CD4-positive, alpha-beta memory T cell (primary cell): ENCODE measurements at regions not wholly inside any gene's neighbourhood (a gene's known extent, or its start where the extent isn't known, plus 50 kb on each side); places are given as distances from the start of the nearest gene placed in this dataset.

Experiments
- CTCF ChIA-PET: fragments of 350-600 bp; sonication (Branson Sonifier 250); formaldehyde crosslinking; loops from one replicate; lab custom pipeline; 2021; ENCODE audit warnings: inconsistent platforms; ENCODE audit not compliant: partially characterized antibody; lab: Charles Lee
- POLR2A ChIA-PET: fragments of 350-600 bp; sonication (Branson Sonifier 250); formaldehyde crosslinking; loops from one replicate; lab custom pipeline; 2021; ENCODE audit not compliant: partially characterized antibody; lab: Charles Lee
- DNase-seq, 5 donors: peaks; one replicate each; pipeline versions ENCODE4 v3.0.0 to v3.0.0-alpha.2; 2020 to 2022; ENCODE audit warnings: mixed read lengths in 1 of 5
- H3K27ac ChIP-seq: one replicate; pipeline ENCODE4 v1.7.0; 2013; ENCODE audit warnings: low read depth, low read length
- H3K27me3 ChIP-seq: 2 replicates; pipeline ENCODE4 v1.7.0; 2013; ENCODE audit warnings: mild to moderate bottlenecking, low read length, moderate library complexity; ENCODE audit not compliant: insufficient read depth
- H3K36me3 ChIP-seq: 2 replicates; pipeline ENCODE4 v1.7.0; 2013; ENCODE audit warnings: mild to moderate bottlenecking, low read length, moderate library complexity; ENCODE audit not compliant: insufficient read depth
- H3K4me1 ChIP-seq: 2 replicates; pipeline ENCODE4 v1.7.0; 2013; ENCODE audit warnings: mild to moderate bottlenecking, low read length, moderate library complexity; ENCODE audit not compliant: insufficient read depth
- H3K4me3 ChIP-seq, 2 donors: one replicate each; pipeline ENCODE4 v1.7.0; 2013; ENCODE audit warnings: low read length in 2 of 2, mild to moderate bottlenecking in 1 of 2
- H3K9me3 ChIP-seq, 2 donors: one replicate each; pipeline ENCODE4 v1.7.0; 2013; ENCODE audit warnings: low read length in 2 of 2, control low read depth in 1 of 2; ENCODE audit not compliant: control insufficient read depth in 1 of 2
- H3K27ac Mint-ChIP-seq, 7 donors: one replicate each; pipeline ENCODE4 v1.8.0; 2020 to 2021; ENCODE audit warnings: mixed read lengths in 7 of 7, mild to moderate bottlenecking in 6 of 7, inconsistent platforms in 3 of 7, moderate library complexity in 3 of 7
- H3K27me3 Mint-ChIP-seq, 2 donors: one replicate each; pipeline ENCODE4 v1.8.0; 2020 to 2021; ENCODE audit warnings: mixed read lengths in 2 of 2
- H3K36me3 Mint-ChIP-seq, 2 donors: one replicate each; pipeline ENCODE4 v1.8.0; 2020 to 2021; ENCODE audit warnings: mixed read lengths in 2 of 2, inconsistent platforms in 1 of 2, mild to moderate bottlenecking in 1 of 2
- H3K4me1 Mint-ChIP-seq, 4 donors: one replicate each; pipeline ENCODE4 v1.8.0; 2020 to 2021; ENCODE audit warnings: mixed read lengths in 4 of 4, mild to moderate bottlenecking in 1 of 4
- H3K4me3 Mint-ChIP-seq, 8 donors: one replicate each; pipeline ENCODE4 v1.8.0; 2020 to 2021; ENCODE audit warnings: mixed read lengths in 8 of 8, mild to moderate bottlenecking in 7 of 8, moderate library complexity in 6 of 8, inconsistent platforms in 3 of 8
- H3K9me3 Mint-ChIP-seq, 8 donors: one replicate each; pipeline ENCODE4 v1.8.0; 2020 to 2021; ENCODE audit warnings: mixed read lengths in 8 of 8, mild to moderate bottlenecking in 5 of 8, inconsistent platforms in 3 of 8, moderate library complexity in 1 of 8
- intact Hi-C: fragments of 100-400 bp; cut with micrococcal nuclease; formaldehyde crosslinking; loops from one replicate; pipeline ENCODE4 v1.15.1; 2023

GRCh38 chr4:179503976-179504375, 2061.7 kb upstream of the AGA start:
- Mint-ChIP-seq H3K9me3 (peaks cover 2 to 17% (median 7%) of the 10 kb centered on the region in 8 donors), H3K4me3 (no peak overlapping the region), H3K27ac (no peak overlapping the region), H3K36me3 (no peaks in the 10 kb centered on the region), H3K4me1 (no peaks in the 10 kb centered on the region), H3K27me3 (no peaks in the 10 kb centered on the region)
- H3K4me1 ChIP-seq, result no peaks in the 10 kb centered on the region
- DNase-seq, result no peak
- intact Hi-C loops, result no loop called here
- H3K9me3 ChIP-seq, result no peaks in the 10 kb centered on the region
- no peaks in the 10 kb centered on the region for H3K27me3 ChIP-seq
- ChIA-PET POLR2A (no interaction called here), CTCF (no interaction called here)
- no peak overlapping the region for H3K4me3 ChIP-seq
- H3K36me3 ChIP-seq, result no peaks in the 10 kb centered on the region
- H3K27ac ChIP-seq, result no peak overlapping the region

- DNase-seq, result no peak
- Histone ChIP-seq H3K9me3 (no peaks in the 10 kb centered on the region), H3K36me3 (no peaks in the 10 kb centered on the region), H3K4me3 (no peak overlapping the region), H3K4me1 (no peaks in the 10 kb centered on the region), H3K27ac (no peak overlapping the region), H3K27me3 (no peaks in the 10 kb centered on the region)
- Mint-ChIP-seq H3K27me3 (no peaks in the 10 kb centered on the region), H3K4me1 (no peaks in the 10 kb centered on the region), H3K36me3 (no peaks in the 10 kb centered on the region), H3K4me3 (no peak overlapping the region), H3K9me3 (peaks cover 0 to 24% (median 9%) of the 10 kb centered on the region in 8 donors), H3K27ac (no peak overlapping the region)
- ChIA-PET CTCF (no interaction called here), POLR2A (no interaction called here)
- intact Hi-C loops, result no loop called here
These were observed 2067.3 kb upstream of the AGA start for GRCh38 chr4:179509489-179509888.

GRCh38 chr4:179521952-179522351, 2079.7 kb upstream of the AGA start:
- Histone ChIP-seq H3K4me3 (no peak overlapping the region), H3K27ac (no peak overlapping the region), H3K27me3 (no peaks in the 10 kb centered on the region), H3K9me3 (no peaks in the 10 kb centered on the region), H3K4me1 (no peaks in the 10 kb centered on the region), H3K36me3 (no peaks in the 10 kb centered on the region)
- no peak for DNase-seq
- Mint-ChIP-seq H3K36me3 (no peaks in the 10 kb centered on the region), H3K27me3 (no peaks in the 10 kb centered on the region), H3K9me3 (peaks cover 0 to 13% (median 5%) of the 10 kb centered on the region in 8 donors), H3K4me1 (no peaks in the 10 kb centered on the region), H3K4me3 (no peak overlapping the region), H3K27ac (no peak overlapping the region)
- ChIA-PET POLR2A (no interaction called here), CTCF (no interaction called here)
- intact Hi-C loops, result no loop called here

- H3K27ac ChIP-seq, result no peak overlapping the region
- H3K27me3 ChIP-seq, result no peaks in the 10 kb centered on the region
- no peaks in the 10 kb centered on the region for H3K36me3 ChIP-seq
- Mint-ChIP-seq H3K27me3 (no peaks in the 10 kb centered on the region), H3K27ac (no peak overlapping the region), H3K4me1 (no peaks in the 10 kb centered on the region), H3K36me3 (no peaks in the 10 kb centered on the region), H3K4me3 (no peak overlapping the region), H3K9me3 (peaks cover 0 to 16% (median 8%) of the 10 kb centered on the region in 8 donors)
- POLR2A ChIA-PET, result no interaction called here
- DNase-seq, result no peak
- H3K4me3 ChIP-seq, result no peak overlapping the region
- CTCF ChIA-PET, result no interaction called here
- intact Hi-C loops, result no loop called here
- H3K4me1 ChIP-seq, result no peaks in the 10 kb centered on the region
- peaks cover 0 to 4% of the 10 kb centered on the region in 2 donors for H3K9me3 ChIP-seq
These were observed 2088.7 kb upstream of the AGA start for GRCh38 chr4:179530958-179531357.

- intact Hi-C loops, result no loop called here
- Histone ChIP-seq H3K27ac (no peak overlapping the region), H3K27me3 (no peaks in the 10 kb centered on the region), H3K36me3 (no peaks in the 10 kb centered on the region), H3K4me3 (no peak overlapping the region), H3K4me1 (no peaks in the 10 kb centered on the region), H3K9me3 (peaks cover 0 to 4% of the 10 kb centered on the region in 2 donors)
- Mint-ChIP-seq H3K36me3 (no peaks in the 10 kb centered on the region), H3K4me3 (no peak overlapping the region), H3K4me1 (no peaks in the 10 kb centered on the region), H3K27ac (no peak overlapping the region), H3K27me3 (no peaks in the 10 kb centered on the region), H3K9me3 (peaks cover 0 to 9% (median 3%) of the 10 kb centered on the region in 8 donors)
- no peak for DNase-seq
- CTCF ChIA-PET, result no interaction called here
- POLR2A ChIA-PET, result no interaction called here
These were observed 2094.5 kb upstream of the AGA start for GRCh38 chr4:179536694-179537093.

GRCh38 chr4:179539641-179540040, 2097.4 kb upstream of the AGA start:
- H3K27ac ChIP-seq, result no peak overlapping the region
- ChIA-PET POLR2A (no interaction called here), CTCF (no interaction called here)
- no peak overlapping the region for H3K4me3 ChIP-seq
- no peaks in the 10 kb centered on the region for H3K4me1 Mint-ChIP-seq
- H3K4me3 Mint-ChIP-seq, result no peak overlapping the region
- H3K36me3 Mint-ChIP-seq, result no peaks in the 10 kb centered on the region
- no peak overlapping the region for H3K27ac Mint-ChIP-seq
- H3K36me3 ChIP-seq, result no peaks in the 10 kb centered on the region
- peaks cover 0 to 13% (median 4%) of the 10 kb centered on the region in 8 donors for H3K9me3 Mint-ChIP-seq
- H3K27me3 ChIP-seq, result no peaks in the 10 kb centered on the region
- no peaks in the 10 kb centered on the region for H3K27me3 Mint-ChIP-seq
- peaks cover 0 to 1% of the 10 kb centered on the region in 2 donors for H3K9me3 ChIP-seq
- intact Hi-C loops, result no loop called here
- DNase-seq, result no peak
- H3K4me1 ChIP-seq, result no peaks in the 10 kb centered on the region

GRCh38 chr4:179543771-179544170, 2101.5 kb upstream of the AGA start:
- ChIA-PET CTCF (no interaction called here), POLR2A (no interaction called here)
- H3K36me3 ChIP-seq, result no peaks in the 10 kb centered on the region
- H3K9me3 ChIP-seq, result no peaks in the 10 kb centered on the region
- Mint-ChIP-seq H3K9me3 (peaks cover 0 to 17% (median 12%) of the 10 kb centered on the region in 8 donors), H3K27me3 (no peaks in the 10 kb centered on the region), H3K36me3 (no peaks in the 10 kb centered on the region), H3K4me3 (no peak overlapping the region), H3K4me1 (no peaks in the 10 kb centered on the region), H3K27ac (peak overlapping the region in 1 of 7 donors; percentile 4)
- H3K4me3 ChIP-seq, result no peak overlapping the region
- H3K4me1 ChIP-seq, result no peaks in the 10 kb centered on the region
- intact Hi-C loops, result no loop called here
- DNase-seq, result no peak
- H3K27ac ChIP-seq, result no peak overlapping the region
- no peaks in the 10 kb centered on the region for H3K27me3 ChIP-seq

GRCh38 chr4:179544496-179544895, 2102.3 kb upstream of the AGA start:
- CTCF ChIA-PET, result no interaction called here
- H3K27me3 Mint-ChIP-seq, result no peaks in the 10 kb centered on the region
- Histone ChIP-seq H3K27me3 (no peaks in the 10 kb centered on the region), H3K9me3 (no peaks in the 10 kb centered on the region), H3K4me3 (no peak overlapping the region), H3K36me3 (no peaks in the 10 kb centered on the region), H3K4me1 (no peaks in the 10 kb centered on the region), H3K27ac (no peak overlapping the region)
- H3K27ac Mint-ChIP-seq, result no peak overlapping the region
- POLR2A ChIA-PET, result no interaction called here
- no peak for DNase-seq
- no peaks in the 10 kb centered on the region for H3K4me1 Mint-ChIP-seq
- no peaks in the 10 kb centered on the region for H3K36me3 Mint-ChIP-seq
- no peak overlapping the region for H3K4me3 Mint-ChIP-seq
- H3K9me3 Mint-ChIP-seq, result peaks cover 0 to 14% (median 11%) of the 10 kb centered on the region in 8 donors
- intact Hi-C loops, result no loop called here
